Naive thymus-derived CD8-positive, alpha-beta T cell (primary cell): ENCODE measurements at regions not wholly inside any gene's neighbourhood (a gene's known extent, or its start where the extent isn't known, plus 50 kb on each side); places are given as distances from the start of the nearest gene placed in this dataset.
"Not testable (repeated sequence)": the region's sequence is repeated elsewhere in the genome, so short reads cannot be mapped to it uniquely, and the experiment has no call there.

Experiments
- ATAC-seq, 2 donors: fragments of 150-1000 bp; cut with Tn5 transposase in 1 of 2; sonication (Bioruptor Pico), chemical (Tn5 transposase) in 1 of 2; 1 replicate in 1 of 2; 2 replicates in 1 of 2; pipeline ENCODE4 v1.10.0; 2021; ENCODE audit warnings: mild to moderate bottlenecking in 2 of 2, moderate library complexity in 2 of 2
- POLR2A ChIA-PET: fragments of 350-600 bp; sonication (Branson Sonifier 250); formaldehyde crosslinking; loops from one replicate; lab custom pipeline; 2021; ENCODE audit warnings: antibody characterized with exemption; lab: Charles Lee
- DNase-seq, 10 donors: peaks; one replicate each; pipeline versions ENCODE4 v3.0.0 to v3.0.0-alpha.2; 2020 to 2022
- H3K27ac Mint-ChIP-seq, 10 donors: one replicate each; pipeline ENCODE4 v1.8.0; 2020 to 2022; ENCODE audit warnings: mild to moderate bottlenecking in 10 of 10, mixed read lengths in 10 of 10, moderate library complexity in 4 of 10, inconsistent platforms in 1 of 10
- H3K27me3 Mint-ChIP-seq, 5 donors: one replicate each; pipeline ENCODE4 v1.8.0; 2021 to 2022; ENCODE audit warnings: mixed read lengths in 5 of 5
- H3K36me3 Mint-ChIP-seq, 3 donors: one replicate each; pipeline ENCODE4 v1.8.0; 2020 to 2022; ENCODE audit warnings: mixed read lengths in 3 of 3, mild to moderate bottlenecking in 2 of 3, inconsistent platforms in 1 of 3
- H3K4me1 Mint-ChIP-seq, 4 donors: one replicate each; pipeline ENCODE4 v1.8.0; 2021 to 2022; ENCODE audit warnings: mixed read lengths in 4 of 4
- H3K4me3 Mint-ChIP-seq, 10 donors: one replicate each; pipeline ENCODE4 v1.8.0; 2020 to 2022; ENCODE audit warnings: mild to moderate bottlenecking in 10 of 10, mixed read lengths in 10 of 10, moderate library complexity in 6 of 10, inconsistent platforms in 1 of 10
- H3K9me3 Mint-ChIP-seq, 9 donors: one replicate each; pipeline ENCODE4 v1.8.0; 2020 to 2022; ENCODE audit warnings: mixed read lengths in 9 of 9, mild to moderate bottlenecking in 3 of 9, inconsistent platforms in 1 of 9, moderate library complexity in 1 of 9

GRCh38 chr14:59055439-59056045 lies 132.9 kb upstream of the DAAM1 start:
- peaks cover 0 to 4% (median 0%) of the 10 kb centered on the region in 9 donors for H3K9me3 Mint-ChIP-seq
- peak in 5 of 10 donors; percentile 11 to 43 (median 16) for DNase-seq
- H3K4me3 Mint-ChIP-seq = no peak overlapping the region
- peaks cover 7 to 28% (median 11%) of the 10 kb centered on the region in 5 donors for H3K27me3 Mint-ChIP-seq
- peak in 1 of 2 donors; percentile 52 for ATAC-seq
- no peak overlapping the region for H3K27ac Mint-ChIP-seq
- H3K36me3 Mint-ChIP-seq = peaks cover 0 to 4% (median 0%) of the 10 kb centered on the region in 3 donors
- H3K4me1 Mint-ChIP-seq = no peaks in the 10 kb centered on the region
- POLR2A ChIA-PET = no interaction called here

- Mint-ChIP-seq H3K36me3 (peaks cover 0 to 9% (median 0%) of the 10 kb centered on the region in 3 donors), H3K9me3 (peaks cover 0 to 9% (median 3%) of the 10 kb centered on the region in 9 donors), H3K27ac (no peak overlapping the region), H3K27me3 (peaks cover 4 to 24% (median 7%) of the 10 kb centered on the region in 5 donors), H3K4me3 (no peak overlapping the region), H3K4me1 (no peaks in the 10 kb centered on the region)
- DNase-seq (no peak), ATAC-seq (no peak)
- POLR2A ChIA-PET = no interaction called here
These were observed 130.9 kb upstream of the DAAM1 start for GRCh38 chr14:59057551-59057950.

- H3K27ac Mint-ChIP-seq, DNase-seq, POLR2A ChIA-PET, H3K4me3 Mint-ChIP-seq, ATAC-seq, H3K4me1 Mint-ChIP-seq: not testable (repeated sequence)
- peaks cover 2 to 24% (median 8%) of the 10 kb centered on the region in 5 donors for H3K27me3 Mint-ChIP-seq
- peaks cover 0 to 15% (median 0%) of the 10 kb centered on the region in 3 donors for H3K36me3 Mint-ChIP-seq
- peaks cover 0 to 22% (median 9%) of the 10 kb centered on the region in 9 donors for H3K9me3 Mint-ChIP-seq
These were observed 129.7 kb upstream of the DAAM1 start for GRCh38 chr14:59058776-59059175.

- H3K4me3 Mint-ChIP-seq = no peak overlapping the region
- H3K9me3 Mint-ChIP-seq = peaks cover 0 to 22% (median 9%) of the 10 kb centered on the region in 9 donors
- H3K27ac Mint-ChIP-seq = no peak overlapping the region
- H3K4me1 Mint-ChIP-seq = no peaks in the 10 kb centered on the region
- H3K36me3 Mint-ChIP-seq = peaks cover 0 to 15% (median 0%) of the 10 kb centered on the region in 3 donors
- peaks cover 2 to 14% (median 8%) of the 10 kb centered on the region in 5 donors for H3K27me3 Mint-ChIP-seq
- no peak for ATAC-seq
- POLR2A ChIA-PET = no interaction called here
- DNase-seq = no peak
These were observed 127.6 kb upstream of the DAAM1 start for GRCh38 chr14:59060841-59061240.

- no peak overlapping the region for H3K4me3 Mint-ChIP-seq
- ATAC-seq (no peak), DNase-seq (no peak)
- H3K27me3 Mint-ChIP-seq = peaks cover 2 to 14% (median 8%) of the 10 kb centered on the region in 5 donors
- H3K9me3 Mint-ChIP-seq = peaks cover 0 to 22% (median 9%) of the 10 kb centered on the region in 9 donors
- H3K4me1 Mint-ChIP-seq = no peaks in the 10 kb centered on the region
- POLR2A ChIA-PET = no interaction called here
- no peak overlapping the region for H3K27ac Mint-ChIP-seq
- peaks cover 0 to 15% (median 0%) of the 10 kb centered on the region in 3 donors for H3K36me3 Mint-ChIP-seq
These were observed 127.2 kb upstream of the DAAM1 start for GRCh38 chr14:59061292-59061691.

- Mint-ChIP-seq H3K27ac (no peak overlapping the region), H3K27me3 (peaks cover 2 to 14% (median 6%) of the 10 kb centered on the region in 5 donors), H3K36me3 (peaks cover 0 to 15% (median 0%) of the 10 kb centered on the region in 3 donors), H3K4me1 (no peaks in the 10 kb centered on the region), H3K4me3 (no peak overlapping the region), H3K9me3 (peaks cover 0 to 22% (median 9%) of the 10 kb centered on the region in 9 donors)
- ATAC-seq (no peak), DNase-seq (no peak)
- POLR2A ChIA-PET = no interaction called here
These were observed 125.2 kb upstream of the DAAM1 start for GRCh38 chr14:59063259-59063658.

GRCh38 chr14:59067127-59067894 lies 121.2 kb upstream of the DAAM1 start:
- Mint-ChIP-seq H3K9me3 (peaks cover 0 to 15% (median 6%) of the 10 kb centered on the region in 9 donors), H3K27ac (no peak overlapping the region), H3K27me3 (peaks cover 0 to 24% (median 7%) of the 10 kb centered on the region in 5 donors), H3K4me3 (no peak overlapping the region), H3K36me3 (peaks cover 0 to 7% (median 0%) of the 10 kb centered on the region in 3 donors), H3K4me1 (no peaks in the 10 kb centered on the region)
- no peak for ATAC-seq
- POLR2A ChIA-PET = no interaction called here
- no peak for DNase-seq

GRCh38 chr14:59069163-59069854 lies 119.2 kb upstream of the DAAM1 start:
- DNase-seq (no peak), ATAC-seq (no peak)
- POLR2A ChIA-PET = no interaction called here
- H3K4me3 Mint-ChIP-seq = no peak overlapping the region
- H3K27ac Mint-ChIP-seq = no peak overlapping the region
- H3K9me3 Mint-ChIP-seq = peaks cover 0 to 2% (median 0%) of the 10 kb centered on the region in 9 donors
- H3K36me3 Mint-ChIP-seq = no peaks in the 10 kb centered on the region
- H3K27me3 Mint-ChIP-seq = peaks cover 1 to 24% (median 6%) of the 10 kb centered on the region in 5 donors
- no peaks in the 10 kb centered on the region for H3K4me1 Mint-ChIP-seq

GRCh38 chr14:59075506-59075905 lies 113.0 kb upstream of the DAAM1 start:
- POLR2A ChIA-PET = no interaction called here
- DNase-seq (no peak), ATAC-seq (no peak)
- Mint-ChIP-seq H3K9me3 (peaks cover 0 to 1% (median 0%) of the 10 kb centered on the region in 9 donors), H3K27me3 (peaks cover 6 to 24% (median 11%) of the 10 kb centered on the region in 5 donors), H3K36me3 (no peaks in the 10 kb centered on the region), H3K4me1 (no peaks in the 10 kb centered on the region), H3K4me3 (no peak overlapping the region), H3K27ac (no peak overlapping the region)

- ATAC-seq (no peak), DNase-seq (no peak)
- Mint-ChIP-seq H3K27ac (no peak overlapping the region), H3K4me1 (peaks cover 0 to 2% (median 0%) of the 10 kb centered on the region in 4 donors), H3K4me3 (no peak overlapping the region), H3K36me3 (no peaks in the 10 kb centered on the region), H3K9me3 (no peaks in the 10 kb centered on the region), H3K27me3 (peaks cover 5 to 30% (median 6%) of the 10 kb centered on the region in 5 donors)
- POLR2A ChIA-PET = no interaction called here
These were observed 106.7 kb upstream of the DAAM1 start for GRCh38 chr14:59081720-59082119.

- POLR2A ChIA-PET = no interaction called here
- no peak for ATAC-seq
- H3K27ac Mint-ChIP-seq = peak overlapping the region in 1 of 10 donors; percentile 34
- H3K9me3 Mint-ChIP-seq = no peaks in the 10 kb centered on the region
- H3K4me1 Mint-ChIP-seq = peaks cover 0 to 2% (median 0%) of the 10 kb centered on the region in 4 donors
- H3K27me3 Mint-ChIP-seq = peaks cover 3 to 21% (median 4%) of the 10 kb centered on the region in 5 donors
- H3K36me3 Mint-ChIP-seq = no peaks in the 10 kb centered on the region
- no peak for DNase-seq
- no peak overlapping the region for H3K4me3 Mint-ChIP-seq
These were observed 103.2 kb upstream of the DAAM1 start for GRCh38 chr14:59085207-59085739.

- ATAC-seq (no peak), DNase-seq (no peak)
- Mint-ChIP-seq H3K9me3 (no peaks in the 10 kb centered on the region), H3K36me3 (no peaks in the 10 kb centered on the region), H3K27me3 (peaks cover 3 to 23% (median 4%) of the 10 kb centered on the region in 5 donors), H3K4me3 (no peak overlapping the region), H3K27ac (no peak overlapping the region), H3K4me1 (peaks cover 0 to 2% (median 0%) of the 10 kb centered on the region in 4 donors)
- POLR2A ChIA-PET = no interaction called here
These were observed 102.1 kb upstream of the DAAM1 start for GRCh38 chr14:59086241-59086882.
